GM12892 (cell line): ENCODE measurements at regions not wholly inside any gene's neighbourhood (a gene's known extent, or its start where the extent isn't known, plus 50 kb on each side); places are given as distances from the start of the nearest gene placed in this dataset.

Experiments
- DNase-seq: peaks from one replicate; pipeline ENCODE4 v3.0.0; 2011; ENCODE audit not compliant: insufficient read length
- FAIRE-seq: peaks from 2 replicates; lab custom pipeline; 2011; peaks lifted over from hg19 to GRCh38; lab: Jason Lieb, UNC
- POLR2A ChIP-seq: IDR thresholded peaks from 2 replicates; pipeline ENCODE4 v1.6.1; 2011; ENCODE audit warnings: low read depth, low read length, control low read depth
- POLR2AphosphoS5 ChIP-seq: IDR thresholded peaks from 2 replicates; pipeline ENCODE4 v1.6.1; 2011; ENCODE audit warnings: low read depth, low read length, control low read depth
- TAF1 ChIP-seq: IDR thresholded peaks from 2 replicates; pipeline ENCODE4 v1.6.1; 2011; ENCODE audit warnings: low read depth, mild to moderate bottlenecking, control low read depth, low read length, borderline replicate concordance

- DNase-seq (no peak), FAIRE-seq (no peak)
- TF ChIP-seq POLR2A (no peak), TAF1 (no peak), POLR2AphosphoS5 (no peak)
Observed at GRCh38 chr15:66842710-66843441, 140.8 kb downstream of the SMAD6 start.

GRCh38 chr15:66843581-66843980 lies 141.5 kb downstream of the SMAD6 start:
- TF ChIP-seq POLR2AphosphoS5: no peak
- TF ChIP-seq TAF1: no peak
- TF ChIP-seq POLR2A: no peak
- no peak for FAIRE-seq
- DNase-seq: no peak

- no peak for DNase-seq
- no peak for FAIRE-seq
- TF ChIP-seq TAF1 (no peak), POLR2A (no peak), POLR2AphosphoS5 (no peak)
Observed at GRCh38 chr15:66844041-66844746, 142.2 kb downstream of the SMAD6 start.

- no peak for DNase-seq
- TF ChIP-seq TAF1: no peak
- FAIRE-seq: no peak
Observed at GRCh38 chr15:66844747-66845145, 142.7 kb downstream of the SMAD6 start.

- no peak for FAIRE-seq
- no peak for TF ChIP-seq POLR2A
- DNase-seq: no peak
Observed at GRCh38 chr15:66845266-66845785, 143.3 kb downstream of the SMAD6 start.

- TF ChIP-seq POLR2A: no peak
- no peak for TF ChIP-seq POLR2AphosphoS5
- TF ChIP-seq TAF1: no peak
- DNase-seq (no peak), FAIRE-seq (no peak)
Observed at GRCh38 chr15:66846031-66846430, 144.0 kb downstream of the SMAD6 start.

GRCh38 chr15:66846811-66847210 lies 144.8 kb downstream of the SMAD6 start:
- FAIRE-seq: no peak
- DNase-seq: no peak

GRCh38 chr15:66847565-66847991 lies 145.5 kb downstream of the SMAD6 start:
- TF ChIP-seq POLR2AphosphoS5 (no peak), POLR2A (no peak), TAF1 (no peak)
- FAIRE-seq (no peak), DNase-seq (no peak)

More at GRCh38 chr15:66846811-66847210, 144.8 kb downstream of the SMAD6 start:
- no peak for TF ChIP-seq POLR2AphosphoS5
- no peak for TF ChIP-seq TAF1
- no peak for TF ChIP-seq POLR2A

GRCh38 chr15:66848116-66848515 lies 146.1 kb downstream of the SMAD6 start:
- DNase-seq: no peak
- TF ChIP-seq TAF1: no peak
- TF ChIP-seq POLR2A: no peak
- no peak for TF ChIP-seq POLR2AphosphoS5
- FAIRE-seq: no peak

GRCh38 chr15:66848686-66849392 lies 146.8 kb downstream of the SMAD6 start:
- TF ChIP-seq POLR2A (no peak), TAF1 (no peak), POLR2AphosphoS5 (no peak)
- DNase-seq: no peak
- FAIRE-seq: no peak

GRCh38 chr15:66849393-66849745 lies 147.3 kb downstream of the SMAD6 start:
- FAIRE-seq (no peak), DNase-seq (no peak)
- TF ChIP-seq POLR2A (no peak), POLR2AphosphoS5 (no peak), TAF1 (no peak)
